IPS DF 4.7 (cell line): ENCODE measurements at regions not wholly inside any gene's neighbourhood (a gene's known extent, or its start where the extent isn't known, plus 50 kb on each side); places are given as distances from the start of the nearest gene placed in this dataset.
"Not testable (repeated sequence)": the region's sequence is repeated elsewhere in the genome, so short reads cannot be mapped to it uniquely, and the experiment has no call there.

Experiments
- DNase-seq: peaks from one replicate; pipeline ENCODE4 v3.0.0-alpha.2; 2013; ENCODE audit warnings: low spot score; ENCODE audit errors: extremely low read depth

GRCh38 chr5:124514956-124515355 is 231.5 kb downstream of the ZNF608 start:
- no peak for DNase-seq

GRCh38 chr5:124512952-124513632 is 233.3 kb downstream of the ZNF608 start:
- DNase-seq = no peak

DNA sequence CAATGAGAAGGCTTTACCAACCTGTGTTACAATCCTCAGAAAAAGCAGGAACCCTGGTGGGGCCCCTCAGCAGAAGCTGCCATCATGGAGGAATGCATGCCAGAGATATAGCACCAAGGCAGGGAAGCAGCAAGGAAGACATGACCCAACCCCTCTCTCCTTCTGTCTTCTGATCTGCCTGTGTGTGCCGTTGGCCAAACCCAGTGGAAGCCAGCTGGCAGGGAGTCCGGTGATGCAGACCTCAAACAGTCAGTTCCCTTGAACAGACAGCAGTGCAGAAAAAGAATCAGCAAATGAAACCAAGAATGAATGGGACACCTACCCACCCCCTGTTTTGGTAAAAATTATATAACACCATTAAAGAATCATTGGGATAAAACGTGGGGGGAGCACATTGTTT is 234.2 kb downstream of the ZNF608 start:
- no peak for DNase-seq

DNA sequence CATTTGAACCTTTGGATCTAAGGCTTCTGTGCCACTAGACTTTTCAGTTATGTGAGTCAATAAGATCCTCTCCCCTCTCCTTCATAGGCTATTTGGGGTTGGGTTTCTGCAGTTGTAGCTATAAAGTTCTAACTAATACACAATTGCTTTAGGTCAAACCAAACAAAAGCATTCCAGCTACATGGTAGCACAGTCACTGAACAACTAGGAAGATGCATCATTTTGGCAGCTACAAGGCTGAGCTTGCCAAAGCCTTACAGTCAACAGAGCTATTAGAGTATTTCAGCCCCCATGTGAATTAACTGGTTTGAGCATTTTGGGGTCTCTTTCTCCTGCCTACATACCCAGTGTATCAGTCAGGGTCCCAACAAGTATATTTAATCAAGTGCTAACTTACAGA is 234.6 kb downstream of the ZNF608 start:
- DNase-seq = no peak

DNA sequence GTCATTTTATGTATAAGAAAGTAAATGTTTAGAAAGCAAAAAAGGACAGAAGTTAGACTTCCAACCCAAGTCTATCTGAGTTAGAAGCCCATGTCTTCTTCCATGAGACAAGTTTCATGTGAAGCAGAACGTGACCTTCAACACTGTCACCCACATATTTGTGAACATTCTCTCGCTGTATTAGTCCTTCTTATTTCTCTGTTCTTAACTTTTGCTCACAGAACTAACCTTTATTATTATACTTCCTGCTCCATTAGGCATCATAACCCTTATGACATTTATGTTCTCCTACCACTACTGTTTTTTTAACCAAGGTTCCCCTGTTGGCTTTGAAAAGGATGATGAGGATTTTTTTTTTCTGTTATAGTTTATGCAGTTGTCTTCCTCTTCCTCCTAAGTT is 238.8 kb downstream of the ZNF608 start:
- DNase-seq = no peak

DNA sequence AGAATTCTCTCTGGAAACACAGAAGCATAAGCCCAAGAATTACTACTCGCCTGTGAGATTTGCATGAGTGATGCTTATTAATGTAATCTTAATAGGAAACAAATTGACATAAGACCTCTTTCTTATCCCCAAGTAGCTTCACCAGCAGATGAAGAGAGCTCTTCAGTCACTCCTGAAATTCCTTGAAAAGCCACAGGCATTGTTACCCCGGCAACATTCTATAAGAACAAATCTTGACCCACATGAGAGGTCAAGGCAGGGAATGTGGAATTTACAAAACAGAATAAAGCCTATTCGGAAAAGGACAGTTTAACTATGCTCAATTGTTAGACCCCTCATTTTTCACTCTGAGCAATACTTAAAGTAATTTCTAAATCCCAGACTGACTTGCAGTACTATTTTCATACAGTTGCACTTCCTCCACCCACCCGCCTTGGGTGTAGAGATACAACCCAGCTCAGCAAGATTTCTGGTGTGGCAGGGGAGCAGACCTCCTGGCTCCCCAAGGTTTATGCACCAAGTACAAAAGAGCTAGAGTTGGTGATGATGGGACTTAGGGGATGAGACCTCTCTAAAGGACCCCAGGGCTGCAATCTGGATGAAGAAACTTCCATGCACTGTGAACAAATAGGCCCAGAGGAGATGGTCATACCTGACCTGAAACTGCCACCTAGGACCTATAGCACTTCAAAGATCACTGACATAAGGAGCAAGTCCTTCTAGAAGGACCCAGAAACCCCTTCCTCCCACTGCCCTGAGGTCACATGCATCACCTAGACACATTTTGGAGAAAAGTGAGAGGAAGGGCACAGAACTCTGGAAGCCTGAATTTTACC is 242.1 kb downstream of the ZNF608 start:
- DNase-seq = no peak

DNA sequence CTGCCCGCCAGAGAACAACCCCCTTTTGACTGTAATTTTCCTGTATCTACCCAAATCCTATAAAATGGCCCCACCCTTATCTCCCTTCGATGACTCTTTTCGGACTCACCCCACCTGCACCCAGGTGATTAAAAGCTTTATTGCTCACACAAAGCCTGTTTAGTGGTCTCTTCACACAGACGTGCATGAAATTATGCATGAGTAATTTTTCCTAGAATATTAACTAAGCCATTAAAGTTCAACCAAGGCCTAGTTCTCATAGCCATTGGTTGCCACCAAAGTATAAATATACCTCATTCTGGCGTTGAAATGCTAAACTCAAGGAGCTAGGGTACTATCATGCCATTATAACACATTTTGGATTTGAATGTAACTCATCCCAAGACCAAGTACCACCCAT is 243.9 kb downstream of the ZNF608 start:
- no peak for DNase-seq

GRCh38 chr5:124499818-124500217 is 246.6 kb downstream of the ZNF608 start:
- DNase-seq = not testable (repeated sequence)

DNA sequence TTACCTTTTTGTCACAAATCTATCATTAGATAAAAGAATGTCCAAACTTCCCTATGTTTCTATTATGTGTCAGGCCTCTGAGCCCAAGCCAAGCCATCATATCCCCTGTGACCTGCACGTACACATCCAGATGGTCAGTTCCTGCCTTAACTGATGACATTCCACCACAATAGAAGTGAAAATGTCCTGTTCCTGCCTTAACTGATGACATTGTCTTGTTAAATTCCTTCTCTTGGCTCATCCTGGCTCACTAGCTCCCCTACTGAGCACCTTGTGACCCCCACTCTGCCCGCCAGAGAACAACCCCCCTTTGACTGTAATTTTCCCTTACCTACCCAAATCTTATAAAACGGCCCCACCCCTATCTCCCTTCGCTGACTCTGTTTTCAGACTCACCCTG is 249.5 kb downstream of the ZNF608 start:
- DNase-seq = not testable (repeated sequence)

DNA sequence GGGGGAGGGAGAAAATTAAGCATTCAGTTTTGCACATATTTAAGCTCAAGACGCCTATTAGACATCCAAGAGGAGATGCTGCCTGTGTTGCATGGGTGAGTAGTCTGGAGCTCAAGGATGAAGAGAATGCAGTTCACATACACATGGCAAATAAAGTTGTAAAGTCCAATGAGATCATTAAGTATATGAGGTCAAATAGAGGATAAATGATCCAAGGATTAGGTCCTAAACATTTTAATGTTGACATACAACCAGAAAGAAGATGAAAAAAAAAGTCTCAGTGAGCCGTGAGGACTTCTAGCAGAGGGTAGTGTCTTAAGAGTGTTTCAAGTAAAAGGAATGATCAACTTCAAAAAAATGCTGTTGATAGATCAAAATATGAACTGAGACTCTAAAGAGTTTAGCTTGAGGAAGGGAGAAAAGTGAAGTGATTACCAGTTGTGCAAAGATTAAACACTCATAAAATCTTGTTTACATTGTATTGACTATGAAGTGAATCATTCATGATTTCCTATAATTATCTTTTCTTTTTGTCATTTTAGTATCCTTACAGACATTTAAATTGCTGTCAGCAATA is 251.8 kb downstream of the ZNF608 start:
- DNase-seq = no peak

- DNase-seq = no peak
Measured at GRCh38 chr5:124492444-124493224, 253.8 kb downstream of the ZNF608 start.

DNA sequence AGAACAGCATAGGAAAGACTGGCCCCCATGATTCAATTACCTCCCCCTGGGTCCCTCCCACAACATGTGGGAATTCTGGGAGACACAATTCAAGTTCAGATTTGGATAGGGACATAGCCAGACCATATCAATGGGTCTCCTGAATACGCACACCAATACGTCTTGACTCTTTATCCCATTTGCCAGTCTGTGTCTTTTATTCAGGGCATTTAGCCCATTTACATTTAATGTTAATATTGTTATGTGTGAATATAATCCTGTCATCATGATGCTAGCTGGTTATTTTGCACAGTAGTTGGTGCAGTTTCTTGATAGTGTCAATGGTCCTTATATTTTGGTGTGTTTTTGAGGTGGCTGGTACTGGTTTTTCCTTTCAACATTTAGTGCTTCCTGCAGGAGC is 256.1 kb downstream of the ZNF608 start:
- not testable (repeated sequence) for DNase-seq

GRCh38 chr5:124481419-124481818 is 265.0 kb downstream of the ZNF608 start:
- DNase-seq = no peak

DNA sequence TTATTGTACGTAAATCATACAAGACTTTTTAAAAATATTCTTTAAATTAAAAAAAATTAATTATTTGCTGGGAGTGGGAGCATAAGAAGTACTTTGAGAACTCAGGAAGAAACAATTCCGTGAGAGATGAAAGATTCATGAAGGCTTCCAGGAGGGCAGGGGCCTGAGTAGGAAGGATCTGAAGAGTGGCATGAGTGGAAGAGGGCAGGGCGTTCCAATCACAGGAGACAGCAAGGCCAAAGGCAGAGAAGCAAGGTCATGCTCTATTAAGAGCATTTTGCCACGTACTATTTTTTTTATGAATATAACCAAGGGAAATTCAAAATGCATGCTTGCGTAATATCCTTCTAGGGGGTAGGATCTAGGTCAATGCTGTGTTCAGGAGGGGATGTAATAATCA is 265.5 kb downstream of the ZNF608 start:
- no peak for DNase-seq

DNA sequence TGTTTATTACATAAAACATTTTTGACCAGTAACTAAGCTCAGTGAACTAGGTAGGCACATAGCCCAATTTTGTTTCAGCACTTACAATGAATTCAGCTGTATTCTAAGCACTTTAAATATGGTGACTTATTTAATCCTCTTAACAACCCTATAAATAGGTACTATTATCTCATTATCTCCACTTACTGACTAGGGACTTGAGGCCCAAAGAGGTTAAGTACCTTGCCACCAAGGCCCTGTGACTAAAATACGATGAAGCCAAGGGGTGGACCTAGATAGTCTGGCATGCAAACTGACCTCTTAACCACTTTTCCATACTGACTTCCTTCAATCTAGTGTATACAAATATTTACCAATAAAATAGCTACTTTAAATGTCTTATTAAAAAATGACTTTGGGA is 266.4 kb downstream of the ZNF608 start:
- no peak for DNase-seq

- no peak for DNase-seq
Measured at GRCh38 chr5:124478264-124478663, 268.2 kb downstream of the ZNF608 start.

DNA sequence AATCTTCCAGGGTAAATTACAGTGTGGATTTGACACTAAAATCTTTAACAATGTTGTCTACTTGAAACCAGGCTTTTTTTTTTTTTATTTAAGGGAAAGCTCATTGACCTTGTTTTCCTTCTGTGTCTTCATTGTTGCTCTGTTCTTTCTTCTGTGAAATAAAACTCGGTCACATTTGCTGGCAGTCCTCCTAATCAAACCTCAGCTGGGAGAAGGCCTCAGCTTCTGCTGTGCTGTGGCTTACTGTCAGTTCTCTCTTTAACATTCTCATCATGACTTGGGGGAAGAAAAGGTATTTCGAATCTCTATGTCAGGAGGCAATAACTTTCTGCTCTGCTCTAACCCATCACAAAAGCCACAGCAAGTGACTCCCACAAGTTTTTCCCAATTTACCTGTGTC is 268.9 kb downstream of the ZNF608 start:
- DNase-seq = no peak

DNA sequence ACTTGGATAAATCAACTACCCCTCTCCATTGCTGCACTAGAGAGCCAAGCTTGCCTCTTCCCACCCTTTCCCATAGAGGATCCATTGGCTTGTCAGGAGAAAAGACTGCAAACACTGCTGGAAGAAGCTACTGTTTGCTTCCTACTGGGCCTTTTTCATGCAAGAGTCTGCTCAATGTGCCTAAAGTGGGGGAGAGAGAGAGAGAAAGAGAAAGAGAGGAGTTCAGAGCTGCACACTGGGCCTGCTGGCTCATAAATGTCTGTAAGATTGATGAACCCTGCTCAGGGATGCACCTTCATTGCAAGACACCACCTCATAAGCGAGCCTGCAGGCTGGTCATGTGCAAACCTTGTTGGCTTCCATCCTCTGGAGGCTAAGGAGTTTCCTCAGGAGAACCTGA is 269.4 kb downstream of the ZNF608 start:
- DNase-seq = no peak

GRCh38 chr5:124474528-124475215 is 271.8 kb downstream of the ZNF608 start:
- no peak for DNase-seq

- peak; percentile 75 for DNase-seq
Measured at GRCh38 chr5:124468671-124469411, 277.6 kb downstream of the ZNF608 start.
